ENCODE measurements at regions not wholly inside any gene's neighbourhood (a gene's known extent, or its start where the extent isn't known, plus 50 kb on each side); places are given as distances from the start of the nearest gene placed in this dataset.

GRCh38 chr16:17804857-17805256, 334.1 kb upstream of the XYLT1 start:
- DNase-seq (ENCODE audit: low read depth in 3 of 3), result no peak

- no peak for DNase-seq (ENCODE audit: low read depth in 3 of 3)
Observed at GRCh38 chr16:17803625-17804410, 333.1 kb upstream of the XYLT1 start.

GRCh38 chr16:17802571-17802970, 331.8 kb upstream of the XYLT1 start:
- no peak for DNase-seq (ENCODE audit: low read depth in 3 of 3)

GRCh38 chr16:17801068-17801467, 330.3 kb upstream of the XYLT1 start:
- no peak for DNase-seq (ENCODE audit: low read depth in 3 of 3)

- DNase-seq (ENCODE audit: low read depth in 3 of 3), result no peak
Observed at GRCh38 chr16:17798716-17799115, 328.0 kb upstream of the XYLT1 start.

- DNase-seq (ENCODE audit: low read depth in 3 of 3), result no peak
Observed at GRCh38 chr16:17793354-17793753, 322.6 kb upstream of the XYLT1 start.

- DNase-seq (ENCODE audit: low read depth in 3 of 3), result no peak
Observed at GRCh38 chr16:17784073-17784472, 313.3 kb upstream of the XYLT1 start.

- no peak for DNase-seq (ENCODE audit: low read depth in 3 of 3)
Observed at GRCh38 chr16:17780181-17780580, 309.4 kb upstream of the XYLT1 start.

GRCh38 chr16:17777408-17777863, 306.7 kb upstream of the XYLT1 start:
- no peak for DNase-seq (ENCODE audit: low read depth in 3 of 3)

- no peak for DNase-seq (ENCODE audit: low read depth in 3 of 3)
Observed at GRCh38 chr16:17776888-17777287, 306.1 kb upstream of the XYLT1 start.

- DNase-seq (ENCODE audit: low read depth in 3 of 3), result no peak
Observed at GRCh38 chr16:17776465-17776864, 305.7 kb upstream of the XYLT1 start.

- DNase-seq (ENCODE audit: low read depth in 3 of 3), result no peak
Observed at GRCh38 chr16:17775061-17775460, 304.3 kb upstream of the XYLT1 start.

GRCh38 chr16:17773698-17774101, 302.9 kb upstream of the XYLT1 start:
- DNase-seq (ENCODE audit: low read depth in 3 of 3), result no peak

GRCh38 chr16:17770104-17770503, 299.3 kb upstream of the XYLT1 start:
- no peak for DNase-seq (ENCODE audit: low read depth in 3 of 3)

GRCh38 chr16:17769065-17769464, 298.3 kb upstream of the XYLT1 start:
- no peak for DNase-seq (ENCODE audit: low read depth in 3 of 3)

- no peak for DNase-seq (ENCODE audit: low read depth in 3 of 3)
Observed at GRCh38 chr16:17768257-17768656, 297.5 kb upstream of the XYLT1 start.

GRCh38 chr16:17766012-17766411, 295.3 kb upstream of the XYLT1 start:
- DNase-seq (ENCODE audit: low read depth in 3 of 3), result no peak

GRCh38 chr16:17759451-17760390, 289.0 kb upstream of the XYLT1 start:
- no peak for DNase-seq (ENCODE audit: low read depth in 3 of 3)

- no peak for DNase-seq (ENCODE audit: low read depth in 3 of 3)
Observed at GRCh38 chr16:17757808-17758207, 287.0 kb upstream of the XYLT1 start.

- DNase-seq (ENCODE audit: low read depth in 3 of 3), result no peak
Observed at GRCh38 chr16:17755158-17755557, 284.4 kb upstream of the XYLT1 start.

- DNase-seq (ENCODE audit: low read depth in 3 of 3), result no peak
Observed at GRCh38 chr16:17753434-17753833, 282.7 kb upstream of the XYLT1 start.

- DNase-seq (ENCODE audit: low read depth in 3 of 3), result no peak
Observed at GRCh38 chr16:17749706-17750105, 278.9 kb upstream of the XYLT1 start.

All from stimulated activated CD4-positive, alpha-beta T cell treated with anti-CD3 and anti-CD28 coated beads, TNF-alpha, amount 100 ng/mL, for 24 hours (primary cell).